DOHH2 (cell line): ENCODE measurements at regions not wholly inside any gene's neighbourhood (a gene's known extent, or its start where the extent isn't known, plus 50 kb on each side); places are given as distances from the start of the nearest gene placed in this dataset.
"Not testable (repeated sequence)": the region's sequence is repeated elsewhere in the genome, so short reads cannot be mapped to it uniquely, and the experiment has no call there.

Experiments
- H3F3A ChIP-seq: fragments of 200-600 bp; sonication (generic), shearing (Covaris generic); 2 replicates; pipeline ENCODE4 v1.6.0; 2016; ENCODE audit warnings: antibody characterized with exemption, mild to moderate bottlenecking; ENCODE audit not compliant: control insufficient read depth, insufficient read depth
- H3K27ac ChIP-seq: fragments of 200-600 bp; sonication (generic); 2 replicates; pipeline ENCODE4 v1.5.1; 2014; ENCODE audit warnings: low read depth, mild to moderate bottlenecking, low read length, moderate library complexity
- H3K27me3 ChIP-seq: fragments of 200-600 bp; sonication (generic); 2 replicates; pipeline ENCODE4 v1.6.1; 2014; ENCODE audit warnings: mild to moderate bottlenecking, low read length, mixed read lengths; ENCODE audit not compliant: control insufficient read depth
- H3K36me3 ChIP-seq: fragments of 200-600 bp; sonication (generic); 2 replicates; pipeline ENCODE4 v1.6.1; 2014; ENCODE audit warnings: mild to moderate bottlenecking, low read length, moderate library complexity, mixed read lengths; ENCODE audit not compliant: control insufficient read depth
- H3K4me1 ChIP-seq: fragments of 200-600 bp; sonication (generic); 2 replicates; pipeline ENCODE4 v1.6.1; 2014; ENCODE audit warnings: mild to moderate bottlenecking, low read length, mixed read lengths; ENCODE audit not compliant: control insufficient read depth
- H3K4me2 ChIP-seq: fragments of 200-600 bp; sonication (generic); 2 replicates; pipeline ENCODE4 v1.6.0; 2014; ENCODE audit warnings: mild to moderate bottlenecking, low read length, moderate library complexity
- H3K4me3 ChIP-seq: fragments of 200-600 bp; sonication (generic); 2 replicates; pipeline ENCODE4 v1.5.1; 2014; ENCODE audit warnings: mild to moderate bottlenecking, low read length, mixed read lengths
- H3K79me2 ChIP-seq: fragments of 200-600 bp; sonication (generic); 2 replicates; pipeline ENCODE4 v1.6.1; 2014; ENCODE audit warnings: mild to moderate bottlenecking, low read length, mixed read lengths; ENCODE audit not compliant: control insufficient read depth
- H3K9me2 ChIP-seq: fragments of 200-600 bp; sonication (generic); replicated peaks from 2 replicates; pipeline ENCODE4 v1.6.1; 2014; ENCODE audit warnings: mild to moderate bottlenecking, low read length, mixed read lengths; ENCODE audit not compliant: control insufficient read depth
- H3K9me3 ChIP-seq: fragments of 200-600 bp; sonication (generic); 2 replicates; pipeline ENCODE4 v1.6.1; 2014; ENCODE audit warnings: antibody characterized with exemption, low read length, mixed read lengths; ENCODE audit not compliant: control insufficient read depth, insufficient read depth
- H4K20me1 ChIP-seq: fragments of 200-600 bp; sonication (generic); 2 replicates; pipeline ENCODE4 v1.6.0; 2014; ENCODE audit warnings: low read depth, mild to moderate bottlenecking, antibody characterized with exemption, low read length, moderate library complexity; ENCODE audit not compliant: control insufficient read depth, insufficient read depth
- CTCF ChIP-seq: fragments of 200-600 bp; sonication (generic); IDR thresholded peaks from one replicate; pipeline ENCODE4 v1.5.1; 2014; ENCODE audit warnings: antibody characterized with exemption, mild to moderate bottlenecking, low read depth, low read length; ENCODE audit not compliant: poor library complexity, severe bottlenecking
- EZH2phosphoT487 ChIP-seq: fragments of 200-600 bp; sonication (generic); IDR thresholded peaks from 2 replicates; pipeline ENCODE4 v1.6.1; 2017; ENCODE audit warnings: borderline replicate concordance, mild to moderate bottlenecking, antibody characterized with exemption, low read length, moderate library complexity, mixed read lengths

- Histone ChIP-seq H3K4me3 (no peak overlapping the region), H3K27me3 (no peaks in the 10 kb centered on the region), H3K4me1 (no peaks in the 10 kb centered on the region), H3K27ac (no peak overlapping the region), H3K9me2 (no peaks in the 10 kb centered on the region), H3K36me3 (no peaks in the 10 kb centered on the region), H3K4me2 (no peak overlapping the region), H3K79me2 (no peaks in the 10 kb centered on the region), H3K9me3 (no peaks in the 10 kb centered on the region; the same call in 1 of the 2 replicates), H3F3A (no peaks in the 10 kb centered on the region), H4K20me1 (no peaks in the 10 kb centered on the region)
- no peak for TF ChIP-seq CTCF
- no peak for TF ChIP-seq EZH2phosphoT487
Measured at GRCh38 chr3:78506581-78507195, 1261.1 kb downstream of the ROBO1 start.

GRCh38 chr3:78507196-78507984 lies 1260.4 kb downstream of the ROBO1 start:
- no peak overlapping the region for H3K4me2 ChIP-seq
- H4K20me1 ChIP-seq = no peaks in the 10 kb centered on the region
- TF ChIP-seq EZH2phosphoT487 (no peak), CTCF (no peak)
- H3K9me2 ChIP-seq = no peaks in the 10 kb centered on the region
- H3K9me3 ChIP-seq = no peaks in the 10 kb centered on the region; the same call in 1 of the 2 replicates
- H3K27ac ChIP-seq = no peak overlapping the region
- H3K79me2 ChIP-seq = no peaks in the 10 kb centered on the region
- no peaks in the 10 kb centered on the region for H3F3A ChIP-seq
- H3K36me3 ChIP-seq = no peaks in the 10 kb centered on the region
- no peaks in the 10 kb centered on the region for H3K27me3 ChIP-seq
- H3K4me3 ChIP-seq = no peak overlapping the region
- no peaks in the 10 kb centered on the region for H3K4me1 ChIP-seq

- Histone ChIP-seq H3K4me1 (no peaks in the 10 kb centered on the region), H3K4me3 (no peak overlapping the region), H3K27me3 (no peaks in the 10 kb centered on the region), H3K79me2 (no peaks in the 10 kb centered on the region), H3K27ac (no peak overlapping the region), H3F3A (no peaks in the 10 kb centered on the region), H3K9me2 (no peaks in the 10 kb centered on the region), H3K36me3 (no peaks in the 10 kb centered on the region), H4K20me1 (no peaks in the 10 kb centered on the region), H3K9me3 (no peaks in the 10 kb centered on the region), H3K4me2 (no peak overlapping the region)
- no peak for TF ChIP-seq EZH2phosphoT487
- no peak for TF ChIP-seq CTCF
Measured at GRCh38 chr3:78511840-78512239, 1256.0 kb downstream of the ROBO1 start.

- H3F3A ChIP-seq, H3K4me2 ChIP-seq, H4K20me1 ChIP-seq, H3K9me2 ChIP-seq, H3K27ac ChIP-seq, H3K9me3 ChIP-seq, H3K27me3 ChIP-seq, H3K4me1 ChIP-seq, H3K36me3 ChIP-seq, H3K4me3 ChIP-seq, H3K79me2 ChIP-seq: not testable (repeated sequence)
Measured at GRCh38 chr3:78512786-78513185, 1255.0 kb downstream of the ROBO1 start.
